ENCODE measurements at regions not wholly inside any gene's neighbourhood (a gene's known extent, or its start where the extent isn't known, plus 50 kb on each side); places are given as distances from the start of the nearest gene placed in this dataset.

- no peak for TF ChIP-seq GATA2 (IDR thresholded peaks at IDR 0.05; ENCODE audit: insufficient read depth, insufficient read length, low read depth, low read length)
- no peak for TF ChIP-seq CTCF (IDR thresholded peaks at IDR 0.05; ENCODE audit: extremely low read depth in 1 of 2, insufficient read depth in 1 of 2, low read depth in 1 of 2, low read length in 2 of 2)
- TF ChIP-seq POLR2AphosphoS5 (IDR thresholded peaks at IDR 0.05; ENCODE audit: insufficient read depth, low read depth, low read length) = no peak
- no peak for TF ChIP-seq JUN (IDR thresholded peaks at IDR 0.05; ENCODE audit: borderline replicate concordance, insufficient read depth, insufficient read length, low read depth)
- no peak for TF ChIP-seq POLR2A (IDR thresholded peaks at IDR 0.05; ENCODE audit: low read depth, low read length)
Observed at GRCh38 chr3:153328690-153329089, 166.7 kb downstream of the RAP2B start.
